Epithelial cell of esophagus (primary cell): ENCODE measurements at regions not wholly inside any gene's neighbourhood (a gene's known extent, or its start where the extent isn't known, plus 50 kb on each side); places are given as distances from the start of the nearest gene placed in this dataset.
"Not testable (repeated sequence)": the region's sequence is repeated elsewhere in the genome, so short reads cannot be mapped to it uniquely, and the experiment has no call there.

ENCODE experiments used
- DNase-seq: peaks from one replicate; pipeline ENCODE4 v3.0.0; 2010; ENCODE audit warnings: low read depth
- H3K4me3 ChIP-seq: 2 replicates; pipeline ENCODE4 v1.5.1; 2011; ENCODE audit warnings: mild to moderate bottlenecking, low read length, control low read depth
- CTCF ChIP-seq: IDR thresholded peaks from 2 replicates; pipeline ENCODE4 v1.5.1; 2011; ENCODE audit warnings: low read depth, mild to moderate bottlenecking, low read length, control low read depth, inconsistent platforms; ENCODE audit not compliant: insufficient read depth; ENCODE audit errors: missing control alignments

GRCh38 chr12:115870021-115870420, 407.5 kb downstream of the MED13L start:
- no peak for DNase-seq

GRCh38 chr12:115869604-115870003, 407.9 kb downstream of the MED13L start:
- TF ChIP-seq CTCF = no peak
- no peak for DNase-seq
- no peak overlapping the region for H3K4me3 ChIP-seq

More at GRCh38 chr12:115870021-115870420, 407.5 kb downstream of the MED13L start:
- H3K4me3 ChIP-seq = no peak overlapping the region
- no peak for TF ChIP-seq CTCF

GRCh38 chr12:115868624-115869023, 408.9 kb downstream of the MED13L start:
- no peak for DNase-seq
- no peak overlapping the region for H3K4me3 ChIP-seq
- no peak for TF ChIP-seq CTCF

GRCh38 chr12:115867854-115868253, 409.6 kb downstream of the MED13L start:
- DNase-seq = no peak
- no peak overlapping the region for H3K4me3 ChIP-seq
- no peak for TF ChIP-seq CTCF

GRCh38 chr12:115866909-115867525, 410.5 kb downstream of the MED13L start:
- H3K4me3 ChIP-seq = no peak overlapping the region
- TF ChIP-seq CTCF = peak; percentile 54
- peak; percentile 48 for DNase-seq

- H3K4me3 ChIP-seq, DNase-seq: not testable (repeated sequence)
Measured at GRCh38 chr12:115866281-115866680, 411.2 kb downstream of the MED13L start.

GRCh38 chr12:115864396-115864795, 413.1 kb downstream of the MED13L start:
- DNase-seq = no peak
- TF ChIP-seq CTCF = no peak
- no peak overlapping the region for H3K4me3 ChIP-seq
